Neuronal stem cell (in vitro differentiated cells): ENCODE measurements at regions not wholly inside any gene's neighbourhood (a gene's known extent, or its start where the extent isn't known, plus 50 kb on each side); places are given as distances from the start of the nearest gene placed in this dataset.

Experiments
- DNase-seq: peaks from one replicate; pipeline ENCODE4 v3.0.0-alpha.2; 2013; ENCODE audit warnings: low spot score
- H2AFZ ChIP-seq: one replicate; pipeline ENCODE4 v1.6.1; 2013; ENCODE audit warnings: mild to moderate bottlenecking, low read length, inconsistent platforms
- H2AK5ac ChIP-seq: 2 replicates; pipeline ENCODE4 v1.6.1; 2013; ENCODE audit warnings: low read depth, mild to moderate bottlenecking, inconsistent platforms, low read length, moderate library complexity, mixed read lengths
- H2BK120ac ChIP-seq: 2 replicates; pipeline ENCODE4 v1.6.1; 2013; ENCODE audit warnings: low read depth, mild to moderate bottlenecking, inconsistent platforms, low read length, moderate library complexity, mixed read lengths
- H2BK12ac ChIP-seq: one replicate; pipeline ENCODE4 v1.6.1; 2013; ENCODE audit warnings: low read length, inconsistent platforms
- H2BK15ac ChIP-seq: 2 replicates; pipeline ENCODE4 v1.6.1; 2013; ENCODE audit warnings: mild to moderate bottlenecking, low read length, inconsistent platforms, mixed read lengths
- H2BK5ac ChIP-seq: one replicate; pipeline ENCODE4 v1.6.1; 2013; ENCODE audit warnings: inconsistent platforms, mild to moderate bottlenecking, low read length, moderate library complexity
- H3K14ac ChIP-seq: one replicate; pipeline ENCODE4 v1.6.1; 2013; ENCODE audit warnings: low read length, inconsistent platforms
- H3K18ac ChIP-seq: 2 replicates; pipeline ENCODE4 v1.6.1; 2013; ENCODE audit warnings: low read length, inconsistent platforms
- H3K23ac ChIP-seq: 2 replicates; pipeline ENCODE4 v1.6.1; 2013; ENCODE audit warnings: low read depth, mild to moderate bottlenecking, mixed read lengths, low read length, inconsistent platforms; ENCODE audit not compliant: poor library complexity
- H3K27ac ChIP-seq: replicated peaks from 3 replicates; pipeline ENCODE4 v1.5.1; 2013; ENCODE audit warnings: low read length, inconsistent platforms
- H3K27me3 ChIP-seq, 3 experiments: 2 replicates each; pipeline ENCODE4 v1.6.1; 2013; ENCODE audit warnings: low read length in 3 of 3, mild to moderate bottlenecking in 2 of 3, inconsistent platforms in 1 of 3, low read depth in 1 of 3, mixed read lengths in 1 of 3, moderate library complexity in 1 of 3; ENCODE audit not compliant: control insufficient read depth in 3 of 3, insufficient read depth in 3 of 3
- H3K36me3 ChIP-seq, 2 donors: replicated peaks in 1 of 2; 2 replicates each; pipeline ENCODE4 v1.6.1; 2013; ENCODE audit warnings: low read length in 2 of 2; ENCODE audit not compliant: control insufficient read depth in 2 of 2, insufficient read depth in 2 of 2
- H3K4ac ChIP-seq: 2 replicates; pipeline ENCODE4 v1.6.1; 2013; ENCODE audit warnings: inconsistent platforms, mild to moderate bottlenecking, low read length, moderate library complexity
- H3K4me1 ChIP-seq, 2 donors: 1 replicate in 1 of 2; 2 replicates in 1 of 2; pipeline ENCODE4 v1.6.1; 2013; ENCODE audit warnings: low read length in 2 of 2, low read depth in 1 of 2; ENCODE audit not compliant: control insufficient read depth in 2 of 2, insufficient read depth in 1 of 2
- H3K4me2 ChIP-seq: one replicate; pipeline ENCODE4 v1.6.1; 2013; ENCODE audit warnings: mild to moderate bottlenecking, low read length, inconsistent platforms; ENCODE audit not compliant: insufficient read depth, poor library complexity, severe bottlenecking
- H3K4me3 ChIP-seq, 2 donors: 2 replicates each; pipeline ENCODE4 v1.5.1; 2013; ENCODE audit warnings: low read length in 2 of 2, mild to moderate bottlenecking in 2 of 2, inconsistent platforms in 1 of 2, moderate library complexity in 1 of 2
- H3K79me1 ChIP-seq: one replicate; pipeline ENCODE4 v1.6.1; 2013; ENCODE audit warnings: low read depth, mild to moderate bottlenecking, inconsistent platforms, low read length, moderate library complexity
- H3K9ac ChIP-seq: one replicate; pipeline ENCODE4 v1.6.1; 2013; ENCODE audit warnings: mild to moderate bottlenecking, low read depth, low read length, inconsistent platforms; ENCODE audit not compliant: poor library complexity
- H3K9me3 ChIP-seq, 2 donors: replicated peaks in 1 of 2; 2 replicates each; pipeline versions ENCODE3 to v1.6.1; 2013; ENCODE audit warnings: low read length in 2 of 2, mild to moderate bottlenecking in 2 of 2, inconsistent platforms in 1 of 2, low read depth in 1 of 2, mixed read lengths in 1 of 2, moderate library complexity in 1 of 2; ENCODE audit not compliant: control insufficient read depth in 2 of 2, insufficient read depth in 1 of 2
- H4K8ac ChIP-seq: one replicate; pipeline ENCODE4 v1.6.1; 2013; ENCODE audit warnings: low read depth, mild to moderate bottlenecking, inconsistent platforms, low read length, moderate library complexity
- H4K91ac ChIP-seq: one replicate; pipeline ENCODE4 v1.6.1; 2013; ENCODE audit warnings: low read length, low read depth, mild to moderate bottlenecking, inconsistent platforms; ENCODE audit not compliant: poor library complexity
- WGBS, 2 donors: extraction: QIAGEN DNeasy Blood & Tissue Kit; methylation state at CpG; one replicate each; pipeline ENCODE4 v1.1.7; 2013; ENCODE audit warnings: missing lambda C conversion rate in 2 of 2, mixed read lengths in 1 of 2; ENCODE audit not compliant: insufficient read length in 2 of 2, insufficient replicate concordance in 1 of 2; ENCODE audit errors: extremely low coverage in 2 of 2; 5-methylcytosine and 5-hydroxymethylcytosine counted together

DNA sequence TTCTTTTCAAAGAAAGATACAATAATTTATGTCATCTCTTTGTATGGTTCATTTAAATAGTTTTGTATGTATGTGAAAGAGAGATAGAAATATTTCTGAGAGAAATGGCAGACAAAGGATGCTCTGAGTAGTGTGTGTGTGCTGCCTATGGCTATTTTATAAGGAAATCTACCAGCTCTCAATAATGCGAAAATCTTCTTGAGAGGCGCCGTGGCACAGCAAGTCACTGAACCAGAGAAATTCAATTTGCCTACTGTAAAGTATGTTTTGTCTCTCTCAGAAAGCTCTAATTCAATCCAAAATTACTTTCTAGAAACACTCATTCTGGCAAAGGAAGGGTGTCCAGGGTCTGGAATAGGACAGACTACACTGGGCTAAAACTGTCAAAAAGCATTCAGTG lies 1981.1 kb downstream of the EFNA5 start:
- H2AK5ac ChIP-seq: no peak overlapping the region
- no peak overlapping the region for H3K4me3 ChIP-seq
- no peaks in the 10 kb centered on the region for H3K9me3 ChIP-seq
- H2BK15ac ChIP-seq: no peak overlapping the region
- no peak overlapping the region for H3K18ac ChIP-seq
- no peak overlapping the region for H2BK12ac ChIP-seq
- no peak overlapping the region for H3K23ac ChIP-seq
- peaks cover 0 to 1% of the 10 kb centered on the region in 2 donors for H3K4me1 ChIP-seq
- no peaks in the 10 kb centered on the region for H3K79me1 ChIP-seq
- no peak overlapping the region for H3K4ac ChIP-seq
- no CpG with 5 or more reads among the region's 3 CpGs for WGBS, 2 donors
- H3K36me3 ChIP-seq: no peaks in the 10 kb centered on the region
- no peak overlapping the region for H3K9ac ChIP-seq
- H3K4me2 ChIP-seq: no peak overlapping the region
- H2AFZ ChIP-seq: peak overlapping the region; percentile 0
- no peak overlapping the region for H4K8ac ChIP-seq
- H3K14ac ChIP-seq: no peak overlapping the region
- H4K91ac ChIP-seq: no peak overlapping the region
- H2BK120ac ChIP-seq: no peak overlapping the region
- no peaks in the 10 kb centered on the region for H3K27me3 ChIP-seq
- H3K27ac ChIP-seq: no peak overlapping the region
- no peak for DNase-seq
- no peak overlapping the region for H2BK5ac ChIP-seq

DNA sequence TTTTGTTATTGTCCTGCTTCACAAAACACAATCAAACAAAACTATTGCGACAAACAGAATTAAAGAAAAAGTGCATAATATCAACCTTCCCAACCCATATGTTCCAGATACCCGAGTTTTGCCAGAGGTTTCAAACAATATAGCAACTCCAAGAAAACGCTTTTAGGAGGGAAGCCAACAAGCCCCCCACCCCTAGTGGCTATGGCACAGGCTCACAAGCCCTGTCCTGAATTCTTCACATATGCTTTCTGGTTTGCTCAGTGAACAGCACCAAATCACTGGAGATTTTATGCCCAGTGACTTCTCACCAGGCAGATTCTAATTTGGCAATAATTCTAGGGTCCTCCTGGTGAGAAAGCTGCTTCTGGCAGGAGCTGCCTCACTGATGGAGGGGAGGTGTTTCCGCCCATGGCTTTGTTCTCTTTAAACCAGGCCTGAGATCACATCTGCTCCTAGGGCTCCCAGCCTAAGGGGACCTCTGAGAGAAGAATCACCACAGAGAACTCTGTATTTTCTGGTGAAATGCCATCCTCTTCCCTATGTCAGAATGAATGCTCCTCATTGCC lies 1982.4 kb downstream of the EFNA5 start:
- H3K27ac ChIP-seq: no peak overlapping the region
- no peak overlapping the region for H3K4ac ChIP-seq
- H3K36me3 ChIP-seq: no peaks in the 10 kb centered on the region
- H3K9me3 ChIP-seq: no peaks in the 10 kb centered on the region
- no peaks in the 10 kb centered on the region for H3K27me3 ChIP-seq
- H3K4me1 ChIP-seq: peaks cover 0 to 1% of the 10 kb centered on the region in 2 donors
- H2BK15ac ChIP-seq: no peak overlapping the region
- no peak overlapping the region for H2BK120ac ChIP-seq
- H2BK5ac ChIP-seq: no peak overlapping the region
- DNase-seq: no peak
- H3K9ac ChIP-seq: no peak overlapping the region
- H2AK5ac ChIP-seq: no peak overlapping the region
- no peak overlapping the region for H3K18ac ChIP-seq
- H3K4me2 ChIP-seq: no peak overlapping the region
- H4K91ac ChIP-seq: no peak overlapping the region
- no CpG with 5 or more reads among the region's 4 CpGs for WGBS, 2 donors
- H2AFZ ChIP-seq: no peak overlapping the region
- no peak overlapping the region for H3K4me3 ChIP-seq
- no peak overlapping the region for H3K14ac ChIP-seq
- no peak overlapping the region for H3K23ac ChIP-seq
- H4K8ac ChIP-seq: no peak overlapping the region
- no peak overlapping the region for H2BK12ac ChIP-seq
- H3K79me1 ChIP-seq: no peaks in the 10 kb centered on the region

- H4K8ac ChIP-seq: no peak overlapping the region
- no peaks in the 10 kb centered on the region for H3K27me3 ChIP-seq
- no peak overlapping the region for H3K4me2 ChIP-seq
- H2AFZ ChIP-seq: no peak overlapping the region
- no peak overlapping the region for H3K9ac ChIP-seq
- H3K27ac ChIP-seq: no peak overlapping the region
- no peak overlapping the region for H2BK5ac ChIP-seq
- no CpG with 5 or more reads among the region's 3 CpGs for WGBS, 2 donors
- no peak overlapping the region for H3K23ac ChIP-seq
- no peaks in the 10 kb centered on the region for H3K79me1 ChIP-seq
- no peak for DNase-seq
- H3K9me3 ChIP-seq: no peaks in the 10 kb centered on the region
- H3K18ac ChIP-seq: no peak overlapping the region
- H2AK5ac ChIP-seq: no peak overlapping the region
- no peak overlapping the region for H3K4ac ChIP-seq
- H3K4me3 ChIP-seq: no peak overlapping the region
- H3K14ac ChIP-seq: no peak overlapping the region
- no peak overlapping the region for H2BK120ac ChIP-seq
- H3K4me1 ChIP-seq: peaks cover 0 to 1% of the 10 kb centered on the region in 2 donors
- H4K91ac ChIP-seq: no peak overlapping the region
- no peaks in the 10 kb centered on the region for H3K36me3 ChIP-seq
- no peak overlapping the region for H2BK15ac ChIP-seq
- H2BK12ac ChIP-seq: no peak overlapping the region
Measured at GRCh38 chr5:105687493-105687892, 1983.2 kb downstream of the EFNA5 start.

DNA sequence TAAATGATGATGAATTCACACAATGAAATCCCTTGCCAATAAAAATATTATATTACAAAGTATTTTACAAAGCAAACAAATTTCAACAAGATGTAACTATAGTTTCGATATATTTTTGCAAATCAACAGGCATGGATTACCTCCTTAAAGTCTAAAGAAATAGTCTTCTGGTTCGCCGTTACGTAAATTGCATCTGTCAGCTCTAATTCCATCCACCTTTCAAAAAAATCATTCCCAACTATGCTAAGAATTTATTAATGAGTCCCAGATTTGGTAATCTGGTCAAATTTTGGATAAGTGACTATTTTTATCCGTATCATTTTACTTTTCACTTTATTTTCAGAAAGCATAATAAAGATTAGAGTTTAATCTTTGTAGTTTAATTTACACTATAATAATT lies 1984.9 kb downstream of the EFNA5 start:
- Histone ChIP-seq H4K8ac (no peak overlapping the region), H3K18ac (no peak overlapping the region), H3K36me3 (no peaks in the 10 kb centered on the region), H2BK12ac (no peak overlapping the region), H3K9me3 (no peaks in the 10 kb centered on the region), H3K4me2 (no peak overlapping the region), H3K4me3 (no peak overlapping the region), H4K91ac (no peak overlapping the region), H2AK5ac (no peak overlapping the region), H2BK5ac (no peak overlapping the region), H2AFZ (no peak overlapping the region), H3K14ac (no peak overlapping the region), H3K79me1 (no peaks in the 10 kb centered on the region), H3K27ac (no peak overlapping the region), H3K9ac (no peak overlapping the region), H3K27me3 (no peaks in the 10 kb centered on the region), H2BK120ac (no peak overlapping the region), H3K4me1 (peaks cover 0 to 1% of the 10 kb centered on the region in 2 donors), H3K4ac (no peak overlapping the region), H3K23ac (no peak overlapping the region), H2BK15ac (no peak overlapping the region)
- no CpG with 5 or more reads among the region's 5 CpGs for WGBS, 2 donors
- DNase-seq: no peak
